DOHH2 (cell line): ENCODE measurements at regions not wholly inside any gene's neighbourhood (a gene's known extent, or its start where the extent isn't known, plus 50 kb on each side); places are given as distances from the start of the nearest gene placed in this dataset.

Source experiments
- CTCF ChIP-seq: fragments of 200-600 bp; sonication (generic); IDR thresholded peaks from one replicate; pipeline ENCODE4 v1.5.1; 2014; ENCODE audit warnings: antibody characterized with exemption, mild to moderate bottlenecking, low read depth, low read length; ENCODE audit not compliant: poor library complexity, severe bottlenecking
- EZH2phosphoT487 ChIP-seq: fragments of 200-600 bp; sonication (generic); IDR thresholded peaks from 2 replicates; pipeline ENCODE4 v1.6.1; 2017; ENCODE audit warnings: borderline replicate concordance, mild to moderate bottlenecking, antibody characterized with exemption, low read length, moderate library complexity, mixed read lengths

- TF ChIP-seq CTCF: no peak
- TF ChIP-seq EZH2phosphoT487: no peak
Measured at GRCh38 chr2:198282061-198282460, 477.7 kb downstream of the PLCL1 start.
